IMR-90 (cell line): ENCODE measurements at regions not wholly inside any gene's neighbourhood (a gene's known extent, or its start where the extent isn't known, plus 50 kb on each side); places are given as distances from the start of the nearest gene placed in this dataset.

ENCODE experiments used
- ATAC-seq: fragments of 200-7000 bp; cut with Tn5 transposase; 2 replicates; pipeline ENCODE4 v1.9.1; 2020; ENCODE audit warnings: low read depth, mild to moderate bottlenecking, moderate library complexity
- BruUV-seq: library from RNA; stranded (reverse); fragments of 400-500 nt; replicated peaks from 2 replicates; lab custom pipeline; 2021; lab: Mats Ljungman, UMichigan
- CTCF ChIA-PET: fragments of 300-600 bp; formaldehyde crosslinking; extraction: SDS; loops from one replicate; lab custom pipeline; 2021; ENCODE audit warnings: antibody characterized with exemption; lab: Yijun Ruan, JAX
- POLR2A ChIA-PET: fragments of 300-600 bp; sonication (Branson Sonifier 250); formaldehyde crosslinking; loops from one replicate; lab custom pipeline; 2022; ENCODE audit warnings: antibody characterized with exemption; ENCODE audit not compliant: unreplicated experiment; lab: Charles Lee
- DNase-seq: peaks from one replicate; pipeline ENCODE4 v3.0.0; 2013
- H2AFZ ChIP-seq: replicated peaks from 2 replicates; pipeline ENCODE3; 2013; ENCODE audit warnings: low read length, mild to moderate bottlenecking; ENCODE audit not compliant: poor library complexity
- H2AK5ac ChIP-seq: 2 replicates; pipeline ENCODE4 v1.6.1; 2013; ENCODE audit warnings: low read depth, low read length, inconsistent platforms
- H2AK9ac ChIP-seq: replicated peaks from 2 replicates; pipeline ENCODE3; 2013; ENCODE audit warnings: mild to moderate bottlenecking, low read depth, low read length, moderate library complexity; ENCODE audit not compliant: poor library complexity
- H2BK120ac ChIP-seq: 2 replicates; pipeline ENCODE4 v1.6.1; 2013; ENCODE audit warnings: low read depth, low read length, inconsistent platforms
- H2BK15ac ChIP-seq: 3 replicates; pipeline ENCODE4 v1.6.1; 2013; ENCODE audit warnings: low read depth, low read length, inconsistent platforms
- H2BK20ac ChIP-seq: 2 replicates; pipeline ENCODE4 v1.6.1; 2013; ENCODE audit warnings: low read depth, mild to moderate bottlenecking, inconsistent platforms, low read length, moderate library complexity
- H2BK5ac ChIP-seq: 2 replicates; pipeline ENCODE4 v1.6.1; 2013; ENCODE audit warnings: mild to moderate bottlenecking, low read depth, low read length, inconsistent platforms; ENCODE audit not compliant: poor library complexity, severe bottlenecking
- H3K14ac ChIP-seq: replicated peaks from 2 replicates; pipeline ENCODE4 v1.6.1; 2013; ENCODE audit warnings: low read depth, low read length, inconsistent platforms
- H3K18ac ChIP-seq: 2 replicates; pipeline ENCODE4 v1.6.1; 2013; ENCODE audit warnings: low read depth, low read length, control low read depth
- H3K23ac ChIP-seq: 2 replicates; pipeline ENCODE4 v1.6.1; 2013; ENCODE audit warnings: low read depth, low read length, inconsistent platforms
- H3K27ac ChIP-seq: 2 replicates; pipeline ENCODE4 v1.5.1; 2013; ENCODE audit warnings: mild to moderate bottlenecking, control low read depth, low read length; ENCODE audit not compliant: insufficient read depth
- H3K27me3 ChIP-seq: 2 replicates; pipeline ENCODE4 v1.6.1; 2013; ENCODE audit warnings: low read length; ENCODE audit not compliant: control insufficient read depth, insufficient read depth
- H3K36me3 ChIP-seq: 2 replicates; pipeline ENCODE4 v1.6.1; 2013; ENCODE audit warnings: low read length, mixed read lengths; ENCODE audit not compliant: control insufficient read depth, insufficient read depth
- H3K4ac ChIP-seq: 2 replicates; pipeline ENCODE4 v1.6.1; 2013; ENCODE audit warnings: low read depth, low read length, inconsistent platforms
- H3K4me1 ChIP-seq: 2 replicates; pipeline ENCODE4 v1.6.1; 2013; ENCODE audit warnings: low read length, mixed read lengths; ENCODE audit not compliant: control insufficient read depth, insufficient read depth
- H3K4me2 ChIP-seq: 2 replicates; pipeline ENCODE4 v1.6.1; 2013; ENCODE audit warnings: low read depth, mild to moderate bottlenecking, control low read depth, low read length, moderate library complexity
- H3K4me3 ChIP-seq: 2 replicates; pipeline ENCODE4 v1.5.1; 2013; ENCODE audit warnings: low read depth, mild to moderate bottlenecking, control low read depth, low read length, moderate library complexity; ENCODE audit not compliant: insufficient read depth
- H3K56ac ChIP-seq: 2 replicates; pipeline ENCODE4 v1.6.1; 2013; ENCODE audit warnings: low read length, inconsistent platforms; ENCODE audit not compliant: insufficient read depth; ENCODE audit errors: extremely low read depth
- H3K79me1 ChIP-seq, 2 experiments: 2 replicates each; pipeline ENCODE4 v1.6.1; 2013; ENCODE audit warnings: low read length in 2 of 2, inconsistent platforms in 1 of 2, low read depth in 1 of 2
- H3K9ac ChIP-seq: 2 replicates; pipeline ENCODE4 v1.6.1; 2013; ENCODE audit warnings: low read depth, low read length, control low read depth
- H3K9me1 ChIP-seq: 2 replicates; pipeline ENCODE4 v1.6.1; 2013; ENCODE audit warnings: low read length, inconsistent platforms; ENCODE audit not compliant: insufficient read depth
- H3K9me3 ChIP-seq: 2 replicates; pipeline ENCODE4 v1.6.1; 2013; ENCODE audit warnings: low read length; ENCODE audit not compliant: control insufficient read depth, insufficient read depth
- H4K20me1 ChIP-seq: 2 replicates; pipeline ENCODE4 v1.6.1; 2013; ENCODE audit warnings: low read length, inconsistent platforms; ENCODE audit not compliant: insufficient read depth
- H4K5ac ChIP-seq: 2 replicates; pipeline ENCODE4 v1.6.1; 2013; ENCODE audit warnings: mild to moderate bottlenecking, low read depth, low read length, control low read depth
- H4K8ac ChIP-seq, 2 experiments: 2 replicates each; pipeline ENCODE4 v1.6.1; 2013; ENCODE audit warnings: low read depth in 2 of 2, low read length in 2 of 2, control low read depth in 1 of 2, inconsistent platforms in 1 of 2
- H4K91ac ChIP-seq: 2 replicates; pipeline ENCODE4 v1.6.1; 2013; ENCODE audit warnings: low read depth, low read length, inconsistent platforms; ENCODE audit not compliant: insufficient read depth
- BHLHE40 ChIP-seq: fragments of 150-350 bp; IDR thresholded peaks from 2 replicates; pipeline ENCODE4 v1.6.1; 2016; ENCODE audit warnings: mild to moderate bottlenecking, low read depth, low read length
- MAZ ChIP-seq: IDR thresholded peaks from 2 replicates; pipeline ENCODE4 v1.6.1; 2012; ENCODE audit warnings: low read depth, mild to moderate bottlenecking, low read length, improper control_type of control experiment, moderate library complexity, borderline replicate concordance
- RCOR1 ChIP-seq: IDR thresholded peaks from 2 replicates; pipeline ENCODE4 v1.6.1; 2012; ENCODE audit warnings: mild to moderate bottlenecking, low read length, improper control_type of control experiment; ENCODE audit not compliant: insufficient replicate concordance
- SMC3 ChIP-seq: fragments of 150-350 bp; IDR thresholded peaks from 2 replicates; pipeline ENCODE4 v1.6.1; 2016; ENCODE audit warnings: low read depth, mild to moderate bottlenecking, antibody characterized with exemption, low read length, moderate library complexity
- WGBS, 2 experiments: methylation state at CpG; one replicate each; pipeline versions ENCODE4 v1.1.5 to v1.1.7; 2013; ENCODE audit warnings: missing lambda C conversion rate in 2 of 2; ENCODE audit not compliant: insufficient read length in 1 of 2; ENCODE audit errors: extremely low coverage in 2 of 2; 5-methylcytosine and 5-hydroxymethylcytosine counted together
- dilution Hi-C: fragments of 300-500 bp; cut with HindIII; formaldehyde crosslinking; loops from one replicate; pipeline ENCODE4 v1.14.3; 2018; ENCODE audit warnings: low sequenced_read_pairs; ENCODE audit not compliant: unreplicated experiment
- in situ Hi-C: fragments of 300-500 bp; cut with MboI; formaldehyde crosslinking; loops from 3 replicates; pipeline ENCODE4 v1.14.3; 2019; ENCODE audit warnings: low sequenced_read_pairs, inconsistent platforms, mixed read lengths
- intact Hi-C: fragments of 100-400 bp; cut with micrococcal nuclease; formaldehyde crosslinking; loops from 2 replicates; pipeline ENCODE4 v1.10.0; 2022

- H3K9me1 ChIP-seq = no peaks in the 10 kb centered on the region
- no peak overlapping the region for H3K4me3 ChIP-seq
- no peaks in the 10 kb centered on the region for H3K36me3 ChIP-seq
- intact Hi-C loops (no loop called here), dilution Hi-C loops (no loop called here), in situ Hi-C loops (no loop called here)
- no peaks in the 10 kb centered on the region for H3K4me1 ChIP-seq
- ChIA-PET POLR2A (no interaction called here), CTCF (no interaction called here)
- H4K91ac ChIP-seq = no peak overlapping the region
- no peak overlapping the region for H2BK120ac ChIP-seq
- H3K27me3 ChIP-seq = no peaks in the 10 kb centered on the region
- H2AK9ac ChIP-seq = no peak overlapping the region
- no peak overlapping the region for H3K9ac ChIP-seq
- H4K20me1 ChIP-seq = no peaks in the 10 kb centered on the region
- no peak overlapping the region for H2BK20ac ChIP-seq
- DNase-seq (peak; percentile 1), ATAC-seq (no peak)
- TF ChIP-seq SMC3 (no peak), BHLHE40 (no peak), MAZ (no peak), RCOR1 (no peak)
- H2AFZ ChIP-seq = no peak overlapping the region
- H2BK15ac ChIP-seq = no peak overlapping the region
- no peaks in the 10 kb centered on the region for H3K9me3 ChIP-seq
- H3K4me2 ChIP-seq = no peak overlapping the region
- no peak overlapping the region for H3K23ac ChIP-seq
- H3K79me1 ChIP-seq = no peaks in the 10 kb centered on the region
- no peak overlapping the region for H3K56ac ChIP-seq
- BruUV-seq = no TSS peak
- H3K18ac ChIP-seq = no peak overlapping the region
- no peak overlapping the region for H2BK5ac ChIP-seq
- no peak overlapping the region for H3K4ac ChIP-seq
- H2AK5ac ChIP-seq = no peak overlapping the region
- WGBS, 2 experiments = no CpG with 5 or more reads among the region's 1 CpG
- no peak overlapping the region for H4K8ac ChIP-seq
- no peak overlapping the region for H4K5ac ChIP-seq
- H3K14ac ChIP-seq = no peak overlapping the region
- H3K27ac ChIP-seq = no peak overlapping the region
Measured at GRCh38 chr2:176999301-176999700, 213.3 kb upstream of the HNRNPA3 start.
